ENCODE measurements at regions not wholly inside any gene's neighbourhood (a gene's known extent, or its start where the extent isn't known, plus 50 kb on each side); places are given as distances from the start of the nearest gene placed in this dataset.
"Not testable (repeated sequence)": the region's sequence is repeated elsewhere in the genome, so short reads cannot be mapped to it uniquely, and the experiment has no call there.

DNA sequence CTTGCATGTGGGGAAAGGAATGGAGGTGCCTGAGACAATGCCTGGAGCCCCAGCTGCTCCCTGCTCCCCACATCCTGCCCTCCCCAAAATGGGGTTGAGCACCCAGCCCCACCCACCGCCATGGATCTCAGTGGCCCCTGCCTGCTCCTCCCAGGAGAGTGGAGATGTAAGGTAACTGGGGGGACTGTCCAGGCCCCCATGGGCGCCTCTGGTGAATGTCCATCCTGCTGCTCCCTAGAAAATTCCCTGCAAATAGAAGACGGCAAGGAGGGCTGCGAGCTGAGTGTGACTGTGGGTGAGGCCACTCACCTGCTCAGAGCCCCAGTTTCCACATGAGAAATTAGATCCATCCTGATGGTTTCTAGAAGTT lies 101.6 kb downstream of the RAMP3 start:
- DNase-seq (no peak), ATAC-seq (ENCODE audit: poor library complexity) (no peak)
- intact Hi-C loops (cut with DNase I): loop anchor here (2.0 kb wide), 1 partner anchor 104 kb away; no protein-coding TSS in a partner anchor

DNA sequence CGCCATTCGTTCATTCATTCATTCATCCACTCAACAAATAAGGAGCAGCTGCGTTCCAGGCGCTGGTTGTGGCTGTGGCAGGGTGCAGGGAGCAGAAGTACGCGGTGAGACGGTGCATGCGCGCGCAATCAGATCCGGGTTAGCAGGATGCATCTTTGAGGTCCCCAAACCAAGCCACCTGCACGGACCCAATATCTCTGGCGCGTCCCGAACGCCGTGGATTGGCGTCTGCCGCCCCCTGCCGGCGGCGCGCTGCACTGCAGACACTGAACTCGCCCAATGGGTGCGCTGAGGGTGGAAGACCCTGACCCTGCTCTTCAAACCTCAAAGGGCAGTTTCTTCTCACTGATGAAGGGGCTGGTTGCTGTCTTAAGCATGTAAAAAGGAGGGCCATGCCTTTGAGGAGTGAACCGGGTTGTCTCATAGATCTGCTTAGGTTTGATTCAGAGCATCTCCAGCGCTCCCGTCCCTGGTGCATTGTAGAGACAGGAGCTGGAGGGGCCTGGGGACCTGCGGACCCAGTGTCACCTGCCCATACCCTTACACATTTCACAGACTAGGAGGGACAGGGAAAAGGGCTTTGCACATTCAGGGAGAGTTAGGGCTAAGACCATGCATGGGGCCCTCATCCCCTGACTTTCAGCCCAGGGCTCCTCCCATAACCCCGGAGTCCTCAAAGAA lies 102.5 kb downstream of the RAMP3 start:
- ATAC-seq (ENCODE audit: poor library complexity) (peak; percentile 92), DNase-seq (peak; percentile 77)
- intact Hi-C loops (cut with DNase I): loop anchor here (2.0 kb wide), 1 partner anchor 105 kb away; no protein-coding TSS in a partner anchor

DNA sequence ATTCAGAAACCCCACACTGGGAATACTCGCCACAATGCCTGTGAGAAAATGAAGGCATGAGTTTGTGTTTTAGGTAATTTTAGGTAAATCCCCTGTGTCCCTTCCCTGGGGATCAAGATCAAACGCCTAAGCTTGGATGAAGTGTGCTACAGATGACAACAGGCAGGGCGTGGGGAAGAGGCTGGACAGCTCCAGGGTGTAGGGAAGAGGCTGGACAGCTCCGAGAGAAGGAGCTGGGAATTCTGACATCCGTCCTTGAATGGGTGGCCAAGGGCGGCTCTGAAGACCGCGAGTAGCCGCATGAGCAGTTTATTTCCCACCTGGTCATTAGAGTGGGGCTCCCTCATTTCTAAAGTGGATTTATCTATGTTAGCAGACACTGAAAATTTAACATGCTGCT lies 109.7 kb downstream of the RAMP3 start:
- DNase-seq: no peak
- intact Hi-C loops (cut with DNase I): no loop called here
- no peak for ATAC-seq (ENCODE audit: poor library complexity)

DNA sequence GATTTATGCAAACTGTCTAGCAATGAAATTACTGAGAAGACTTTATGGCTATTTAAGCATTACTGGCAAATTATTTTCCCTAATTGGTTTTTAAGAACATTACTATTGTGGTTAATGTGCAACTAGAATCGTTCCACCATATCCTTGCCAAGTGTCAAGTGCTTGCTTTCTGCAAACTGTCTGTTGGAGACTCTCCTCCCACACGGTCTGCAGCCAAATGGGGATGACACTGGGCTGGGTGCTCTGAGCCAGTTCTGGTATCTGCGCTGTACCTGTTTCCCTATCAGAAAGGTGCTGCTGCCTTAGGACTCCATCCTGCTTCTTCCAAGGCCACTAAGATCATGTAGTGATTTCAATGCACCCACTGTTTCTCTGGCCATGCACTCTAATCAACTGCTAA lies 110.4 kb downstream of the RAMP3 start:
- intact Hi-C loops (cut with DNase I): no loop called here
- no peak for DNase-seq
- no peak for ATAC-seq (ENCODE audit: poor library complexity)

DNA sequence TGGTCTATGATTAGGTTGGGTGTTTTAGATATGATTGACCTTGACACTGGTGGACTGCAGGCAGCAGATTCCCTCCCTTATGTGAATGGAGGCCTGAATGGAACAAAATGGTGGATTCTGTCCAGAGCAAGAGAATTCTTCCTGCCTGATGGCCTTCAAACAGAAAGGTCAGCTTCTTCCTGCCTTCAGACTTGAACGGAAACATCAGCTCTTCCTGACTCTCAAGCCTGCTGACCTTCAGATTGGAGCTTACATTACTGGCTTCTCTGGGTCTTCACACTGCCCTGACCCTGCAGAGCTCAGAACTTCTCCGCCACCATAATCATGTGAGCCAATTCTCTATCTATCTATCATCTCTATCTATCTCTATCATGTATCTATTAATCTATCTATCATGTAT lies 111.6 kb downstream of the RAMP3 start:
- intact Hi-C loops (cut with DNase I): no loop called here
- ATAC-seq (ENCODE audit: poor library complexity) (no peak), DNase-seq (no peak)

DNA sequence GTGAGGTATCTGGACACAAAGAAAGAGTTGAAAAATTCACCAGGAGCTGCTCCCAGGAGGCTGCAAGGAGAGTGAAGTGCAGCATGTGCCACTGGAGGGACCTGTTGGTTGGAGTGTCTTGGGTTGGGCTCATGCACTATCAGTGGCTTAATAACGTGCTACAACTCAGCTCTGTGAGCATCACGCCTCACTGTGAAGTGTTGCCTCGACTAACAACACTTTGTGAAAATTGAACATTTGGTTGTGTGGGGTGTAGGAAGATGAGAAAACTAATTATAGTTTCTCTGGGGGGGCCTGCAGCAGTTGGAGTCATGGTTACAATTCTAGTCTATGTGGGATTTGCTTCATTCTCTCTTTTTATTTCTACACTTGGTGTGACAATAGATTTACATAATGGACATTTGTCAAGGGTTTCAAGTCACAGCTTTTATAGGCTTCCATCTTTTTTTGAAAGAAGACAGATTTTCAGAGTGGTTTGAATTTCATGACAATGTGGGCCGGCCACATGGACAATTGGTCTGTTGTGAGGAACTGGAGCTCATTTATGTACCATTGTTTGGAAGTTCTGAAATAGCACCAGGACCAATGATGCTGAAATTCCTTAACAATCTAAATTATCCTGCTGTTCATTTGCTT lies 121.3 kb downstream of the RAMP3 start:
- DNase-seq (no peak), ATAC-seq (ENCODE audit: poor library complexity) (no peak)
- intact Hi-C loops (cut with DNase I): no loop called here

DNA sequence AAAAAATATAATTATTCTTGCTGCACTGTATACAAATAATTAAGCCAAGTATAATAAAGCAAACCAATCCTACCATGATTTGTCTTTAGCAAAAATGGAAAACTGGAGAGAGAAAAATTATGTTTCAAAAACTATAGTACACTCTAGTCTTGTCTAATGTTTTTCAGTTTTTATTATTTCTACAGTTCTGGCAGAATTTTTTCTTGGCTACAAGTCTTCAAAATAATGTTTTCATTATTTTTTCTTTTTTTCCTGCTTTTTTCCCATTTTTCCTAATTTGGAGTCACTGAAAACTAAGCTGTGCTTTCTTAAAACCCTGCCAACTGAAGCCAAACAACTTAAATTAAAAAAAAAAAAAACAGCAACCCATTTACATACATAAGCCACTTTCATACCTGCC lies 132.0 kb downstream of the RAMP3 start:
- ATAC-seq (ENCODE audit: poor library complexity); intact Hi-C loops (cut with DNase I): not testable (repeated sequence)

DNA sequence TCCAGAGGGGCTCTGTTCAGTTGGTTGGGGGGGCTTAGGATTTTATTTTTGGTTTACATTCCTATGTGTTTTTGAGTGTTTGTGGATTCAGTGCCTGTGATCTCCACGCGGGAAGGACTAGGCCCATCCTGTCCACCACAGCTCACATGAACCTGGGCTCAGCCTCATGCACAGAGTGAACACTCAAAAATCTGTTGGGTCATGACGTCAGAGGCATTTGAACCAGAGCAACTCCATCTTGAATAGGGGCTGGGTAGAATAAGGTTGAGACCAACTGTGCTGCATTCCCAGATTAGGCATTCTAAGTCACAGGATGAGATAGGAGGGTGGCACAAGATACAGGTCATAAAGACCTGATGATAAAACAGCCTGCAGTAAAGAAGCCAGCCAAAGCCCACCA lies 133.3 kb downstream of the RAMP3 start:
- intact Hi-C loops (cut with DNase I): no loop called here
- no peak for ATAC-seq (ENCODE audit: poor library complexity)

More for the DNA sequence above, 132.0 kb downstream of the RAMP3 start:
- DNase-seq: not testable (repeated sequence)

DNA sequence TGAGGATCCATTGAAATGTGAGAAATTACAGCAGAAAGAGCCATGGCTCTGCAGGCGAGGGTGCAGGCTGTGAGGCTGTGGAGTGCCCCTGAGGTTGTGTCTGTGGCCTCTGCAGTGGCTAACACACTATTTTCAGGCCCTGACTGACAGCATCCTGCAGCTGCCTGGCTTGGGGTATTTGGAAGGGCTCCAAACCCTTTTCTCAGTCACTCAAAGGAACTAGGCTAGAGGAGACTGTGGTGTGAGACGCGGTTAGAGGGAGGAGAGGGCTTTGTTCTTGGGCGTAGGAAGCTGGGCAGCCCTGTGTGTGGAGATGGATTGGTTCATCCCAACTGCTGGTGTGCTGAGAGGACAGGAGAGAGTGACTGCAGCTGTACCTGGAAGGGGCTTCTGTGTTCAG lies 134.9 kb downstream of the RAMP3 start:
- no peak for DNase-seq
- intact Hi-C loops (cut with DNase I): no loop called here
- ATAC-seq (ENCODE audit: poor library complexity): peak; percentile 63

More for the DNA sequence above, 133.3 kb downstream of the RAMP3 start:
- no peak for DNase-seq

DNA sequence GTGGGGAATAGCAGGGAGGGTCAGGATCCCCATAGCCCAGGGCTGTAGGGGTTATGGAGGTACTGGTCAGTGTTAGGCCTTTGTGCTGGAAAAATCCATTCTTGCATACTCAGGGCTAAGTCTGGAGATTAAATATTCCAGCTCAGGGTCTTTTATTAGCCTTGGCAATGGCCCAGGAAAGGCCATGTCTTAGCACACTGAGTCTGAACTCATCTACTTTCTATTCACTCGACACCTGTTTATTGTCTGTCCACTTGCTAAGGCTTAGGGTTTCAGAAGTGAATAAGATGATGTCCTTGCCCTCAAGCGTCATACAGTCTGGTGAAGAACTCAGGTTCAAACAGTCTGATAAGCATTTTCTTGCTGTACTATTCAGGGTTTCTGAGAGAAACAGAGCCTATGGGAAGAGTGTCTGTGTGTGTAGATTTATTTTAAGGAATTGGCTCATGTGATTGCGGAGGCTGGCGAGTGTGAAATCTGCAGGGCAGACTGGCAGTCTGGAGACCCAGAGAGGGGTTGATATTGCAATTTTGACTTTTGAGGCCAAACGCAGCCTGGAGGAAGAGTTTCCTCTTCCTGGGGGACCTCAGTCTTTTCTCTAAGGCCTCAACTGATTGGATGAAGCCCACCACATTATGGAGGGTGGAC lies 135.8 kb downstream of the RAMP3 start:
- DNase-seq (no peak), ATAC-seq (ENCODE audit: poor library complexity) (peak; percentile 66)
- intact Hi-C loops (cut with DNase I): no loop called here

DNA sequence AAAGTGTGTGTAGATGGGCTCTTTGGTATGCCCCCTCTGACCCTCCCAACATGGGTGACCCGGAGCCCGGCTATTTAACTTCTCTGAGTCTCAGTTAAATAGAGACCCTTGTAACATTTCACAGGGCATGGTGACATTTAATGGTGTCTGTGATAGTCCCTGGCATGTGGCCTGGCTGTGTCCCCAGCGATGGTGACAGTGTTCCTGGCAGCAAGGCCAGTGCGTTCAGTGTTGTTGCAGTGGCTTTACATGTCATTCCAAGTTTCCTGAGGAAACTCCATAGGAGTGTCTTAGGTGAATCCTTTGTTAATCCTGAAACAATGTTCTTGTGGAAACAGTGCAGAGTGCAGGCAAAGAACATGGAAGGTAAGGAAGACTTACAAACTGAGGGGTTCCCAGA lies 137.0 kb downstream of the RAMP3 start:
- intact Hi-C loops (cut with DNase I): no loop called here
- ATAC-seq (ENCODE audit: poor library complexity) (peak; percentile 89), DNase-seq (peak; percentile 71)

DNA sequence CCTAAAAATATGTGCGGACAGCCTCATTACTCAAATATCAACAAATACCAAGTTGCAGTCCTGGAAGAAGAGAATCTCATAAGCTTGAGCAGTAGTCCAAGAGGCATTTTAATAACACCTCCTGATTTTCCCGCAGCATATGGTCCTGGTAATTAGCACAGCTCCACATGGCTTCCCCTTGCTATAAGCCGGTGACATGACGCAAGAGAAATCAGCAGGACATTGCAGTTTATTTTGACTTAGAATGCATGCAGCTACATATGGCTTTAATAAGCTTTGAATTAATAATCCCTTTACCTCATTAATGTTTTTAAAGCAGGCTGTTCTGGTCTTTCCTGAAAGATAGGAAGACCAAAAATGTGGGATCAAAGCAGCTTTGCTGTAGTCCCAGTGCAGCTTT lies 137.6 kb downstream of the RAMP3 start:
- DNase-seq: no peak
- intact Hi-C loops (cut with DNase I): no loop called here
- ATAC-seq (ENCODE audit: poor library complexity): no peak

DNA sequence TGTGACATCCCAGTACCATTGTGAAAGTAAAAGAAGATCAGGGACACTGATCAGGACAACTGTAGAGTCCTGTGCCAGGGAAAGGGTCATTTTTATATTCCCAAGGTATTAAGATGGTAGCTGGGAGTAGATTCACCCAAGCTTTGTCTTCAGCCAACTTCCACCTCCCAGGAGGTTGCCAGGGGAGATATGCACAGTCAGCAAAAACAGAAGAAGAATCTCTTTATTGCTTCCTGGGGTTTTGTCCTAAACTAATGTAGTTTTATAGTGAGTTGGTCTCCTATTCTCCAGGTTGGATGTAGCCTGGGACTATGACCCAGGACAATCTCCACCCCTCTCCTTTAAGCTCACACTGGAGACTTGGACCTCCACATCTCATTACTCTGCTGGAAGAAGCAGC lies 139.2 kb downstream of the RAMP3 start:
- ATAC-seq (ENCODE audit: poor library complexity) (no peak), DNase-seq (no peak)
- intact Hi-C loops (cut with DNase I): no loop called here

DNA sequence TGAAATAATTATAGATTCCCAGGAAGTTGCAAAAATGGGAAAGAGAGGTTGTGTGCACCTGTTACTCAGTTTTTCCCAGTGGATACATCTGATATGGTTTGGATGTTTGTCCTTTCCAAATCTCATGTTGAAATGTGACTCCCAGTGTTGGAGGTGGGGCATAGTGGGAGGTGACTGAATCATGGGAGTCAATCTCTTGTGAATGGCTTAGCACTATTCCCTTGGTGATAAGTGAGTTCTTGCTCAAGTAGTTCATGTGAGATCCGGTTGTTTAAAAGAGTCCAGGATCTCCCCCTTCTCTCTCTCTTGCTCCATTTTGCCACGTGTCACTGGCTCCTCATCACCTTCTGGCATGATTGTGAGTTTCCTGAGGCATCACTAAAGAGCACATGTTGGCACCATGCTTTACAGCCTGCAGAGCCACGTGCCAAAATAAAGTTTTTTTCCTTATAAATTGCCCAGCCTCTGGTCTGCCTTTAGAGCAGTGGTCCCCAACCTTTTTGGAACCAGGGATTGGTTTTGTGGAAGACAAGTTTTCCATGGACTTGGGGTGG lies 149.2 kb downstream of the RAMP3 start:
- DNase-seq (no peak), ATAC-seq (ENCODE audit: poor library complexity) (peak; percentile 25)
- intact Hi-C loops (cut with DNase I): no loop called here

DNA sequence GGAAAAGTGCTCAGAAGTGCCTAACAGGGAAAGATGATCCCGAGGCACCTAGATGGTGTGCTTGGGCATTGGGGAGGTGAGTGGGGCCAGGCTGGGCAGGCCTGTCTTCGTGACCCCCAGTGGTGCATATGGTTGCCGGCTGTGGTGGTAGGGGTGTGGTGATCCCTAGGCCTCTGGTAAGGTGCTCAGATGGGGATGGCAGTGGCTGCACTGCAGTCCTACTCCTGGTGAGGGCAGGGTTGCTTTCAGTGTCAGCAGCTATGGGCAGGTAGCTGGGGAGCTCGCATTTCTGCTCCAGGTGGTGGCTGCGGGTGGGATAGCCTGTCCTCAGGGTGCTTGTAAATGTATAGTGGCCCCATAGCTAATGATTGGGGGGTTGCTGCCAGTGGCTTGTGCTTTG lies 154.0 kb downstream of the RAMP3 start:
- no peak for ATAC-seq (ENCODE audit: poor library complexity)
- intact Hi-C loops (cut with DNase I): no loop called here
- no peak for DNase-seq

DNA sequence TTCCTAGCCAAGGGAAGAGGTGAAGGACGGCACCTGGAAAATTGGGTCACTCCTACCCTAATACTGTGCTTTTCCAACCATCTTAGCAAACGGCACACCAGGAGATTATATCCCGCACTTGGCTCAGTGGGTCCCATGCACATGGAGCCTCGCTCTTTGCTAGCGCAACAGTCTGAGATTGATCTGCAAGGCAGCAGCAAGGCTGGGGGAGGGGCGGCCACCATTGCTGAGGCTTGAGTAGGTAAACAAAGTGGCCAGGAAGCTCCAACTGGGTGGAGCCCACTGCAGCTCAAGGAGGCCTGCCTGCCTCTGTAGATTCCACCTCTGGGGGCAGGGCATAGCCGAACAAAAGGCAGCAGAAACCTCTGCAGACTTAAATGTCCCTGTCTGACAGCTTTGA lies 157.9 kb downstream of the RAMP3 start:
- ATAC-seq (ENCODE audit: poor library complexity); intact Hi-C loops (cut with DNase I); DNase-seq: not testable (repeated sequence)

DNA sequence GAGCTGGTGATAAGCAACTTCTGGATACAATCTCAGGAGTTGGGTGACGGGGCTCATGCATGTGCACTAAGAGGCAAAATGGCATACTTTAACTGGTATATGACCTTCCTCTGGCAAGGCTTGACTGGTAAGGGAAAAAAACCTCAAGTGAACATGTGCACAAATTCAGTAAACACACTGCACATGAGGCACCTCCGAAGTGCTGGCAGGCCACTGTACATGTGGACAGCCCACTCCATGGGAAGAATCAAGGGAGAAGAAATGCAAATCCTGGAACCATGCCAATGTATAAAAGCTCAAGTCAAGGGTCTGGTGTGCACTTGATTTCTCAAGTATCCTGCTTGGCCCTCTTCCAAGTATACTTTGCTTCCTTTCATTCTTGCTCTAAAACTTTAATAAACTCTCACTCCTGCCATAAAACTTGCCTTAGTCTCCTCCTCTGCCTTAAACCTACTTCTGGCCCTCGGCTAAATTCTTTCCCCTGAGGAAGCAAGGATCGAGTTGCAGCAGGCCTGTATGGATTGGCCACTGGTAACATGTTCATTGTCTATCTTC lies 167.2 kb downstream of the RAMP3 start:
- no peak for DNase-seq
- ATAC-seq (ENCODE audit: poor library complexity): no peak
- intact Hi-C loops (cut with DNase I): no loop called here

DNA sequence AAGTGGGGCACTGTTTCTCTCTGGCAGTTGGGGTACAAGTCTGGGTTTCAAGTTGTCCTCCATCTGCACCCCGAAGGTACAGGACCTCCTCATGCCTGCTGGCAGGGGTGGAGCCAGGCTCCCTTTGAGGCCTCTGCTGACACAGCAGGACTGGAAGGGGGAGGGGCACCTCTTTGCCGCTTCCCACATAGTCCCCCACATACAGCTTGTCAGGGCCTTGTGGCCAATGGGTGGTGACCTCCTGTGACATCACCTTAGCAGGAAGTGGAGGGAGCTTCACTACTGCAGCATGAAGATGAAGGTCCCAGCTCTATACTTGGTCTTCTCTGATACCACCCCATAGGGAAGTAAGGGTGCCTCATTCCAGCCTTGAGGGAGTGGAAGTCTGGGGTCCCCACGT lies 167.8 kb downstream of the RAMP3 start:
- intact Hi-C loops (cut with DNase I): no loop called here
- no peak for DNase-seq
- no peak for ATAC-seq (ENCODE audit: poor library complexity)

DNA sequence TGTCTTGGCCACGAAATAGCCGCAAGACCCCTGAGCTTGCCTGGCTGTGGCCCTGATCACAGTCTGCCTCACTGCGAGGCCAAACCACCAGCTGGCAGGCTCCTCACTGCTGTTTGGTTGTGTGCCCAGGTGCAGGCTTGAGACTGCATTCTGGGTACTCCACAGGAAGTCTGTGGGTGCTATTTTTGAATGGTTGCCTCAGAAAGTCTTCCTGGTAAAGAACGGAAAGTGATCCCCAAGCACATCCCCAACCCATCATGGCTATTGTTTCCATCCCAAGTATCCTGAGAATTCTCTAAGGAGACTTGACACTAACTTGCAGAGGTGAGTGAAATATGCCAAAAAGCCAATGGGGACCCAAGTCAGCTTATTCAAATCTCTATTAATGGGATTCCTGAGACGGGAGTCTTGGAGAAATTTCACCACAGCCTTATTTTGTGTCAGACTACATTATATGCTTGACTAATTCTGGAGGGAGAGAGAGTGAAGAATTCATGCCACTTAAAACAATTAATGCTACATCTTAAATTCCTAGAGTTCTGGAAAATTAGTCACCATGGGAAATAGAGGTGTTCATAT lies 170.9 kb downstream of the RAMP3 start:
- intact Hi-C loops (cut with DNase I): no loop called here
- peak; percentile 71 for ATAC-seq (ENCODE audit: poor library complexity)
- peak; percentile 46 for DNase-seq
